NCI-H2227 (cell line): ENCODE measurements at regions not wholly inside any gene's neighbourhood (a gene's known extent, or its start where the extent isn't known, plus 50 kb on each side); places are given as distances from the start of the nearest gene placed in this dataset.

Source experiments
- DNase-seq: peaks from one replicate; lab custom pipeline; 2025; ENCODE audit not compliant: unreplicated experiment; lab: John Stamatoyannopoulos, UW

GRCh38 chr14:98288825-98289224, 983.2 kb downstream of the BCL11B start:
- no peak for DNase-seq

DNA sequence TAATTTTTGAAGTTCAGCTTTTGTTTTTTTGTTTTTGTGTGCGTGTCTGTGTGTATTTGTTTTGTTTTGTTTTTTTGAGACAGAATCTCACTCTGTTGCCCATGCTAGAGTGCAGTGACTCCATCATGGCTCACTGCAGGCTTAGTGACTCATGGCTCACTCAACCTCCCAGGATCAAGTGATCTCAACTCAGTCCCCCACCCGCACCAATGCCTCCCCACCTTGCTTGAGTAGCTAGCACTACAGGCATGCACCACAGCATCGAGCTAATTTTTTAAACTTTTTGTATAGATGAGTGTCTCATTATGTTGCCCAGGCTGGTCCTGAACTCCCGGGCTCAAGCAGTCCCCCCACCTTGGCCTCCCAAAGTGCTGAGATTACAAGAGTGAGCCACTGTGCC, 981.4 kb downstream of the BCL11B start:
- DNase-seq, result no peak

GRCh38 chr14:98292191-98292590, 979.8 kb downstream of the BCL11B start:
- no peak for DNase-seq

GRCh38 chr14:98293576-98293975, 978.4 kb downstream of the BCL11B start:
- DNase-seq, result no peak

GRCh38 chr14:98296895-98297294, 975.1 kb downstream of the BCL11B start:
- no peak for DNase-seq

- DNase-seq, result no peak
Observed at GRCh38 chr14:98297567-98297966, 974.4 kb downstream of the BCL11B start.

GRCh38 chr14:98298481-98299244, 973.3 kb downstream of the BCL11B start:
- no peak for DNase-seq

DNA sequence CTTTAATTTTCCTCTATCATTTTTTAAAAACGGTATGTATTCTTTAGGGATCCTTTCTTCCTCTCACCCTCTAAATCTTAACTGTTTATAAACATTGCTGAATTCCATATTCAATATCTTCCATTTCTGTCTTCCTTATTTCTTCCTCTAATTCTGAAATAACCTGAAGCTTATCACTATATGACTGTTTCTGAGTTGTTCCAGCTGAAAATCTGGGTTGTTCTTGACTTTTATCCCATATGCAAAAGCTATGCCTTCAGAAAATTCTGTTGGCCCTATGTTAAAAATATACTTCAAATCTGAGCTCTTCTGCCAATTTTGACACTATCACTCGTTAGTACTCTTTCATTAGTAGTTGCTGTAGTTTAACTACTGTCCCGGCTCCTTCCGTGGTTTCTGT, 970.3 kb downstream of the BCL11B start:
- no peak for DNase-seq

DNA sequence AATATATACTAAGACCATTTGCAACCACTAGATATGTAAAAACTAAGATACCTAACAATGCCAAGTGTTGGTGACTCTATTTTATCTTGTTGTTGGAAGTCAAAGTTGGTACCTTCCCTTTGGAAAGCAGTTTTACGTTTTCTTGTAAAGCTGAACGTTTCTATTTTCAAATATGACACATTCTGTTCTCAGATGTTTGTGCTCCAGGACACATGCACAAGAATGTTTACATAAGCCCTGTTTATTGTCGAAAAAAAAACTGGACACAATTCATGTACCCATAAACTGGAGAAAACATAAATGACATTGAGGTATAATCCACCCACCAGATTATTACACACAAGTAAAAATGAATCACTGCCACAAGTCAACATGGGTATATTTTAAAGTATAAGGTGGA, 967.4 kb downstream of the BCL11B start:
- no peak for DNase-seq

DNA sequence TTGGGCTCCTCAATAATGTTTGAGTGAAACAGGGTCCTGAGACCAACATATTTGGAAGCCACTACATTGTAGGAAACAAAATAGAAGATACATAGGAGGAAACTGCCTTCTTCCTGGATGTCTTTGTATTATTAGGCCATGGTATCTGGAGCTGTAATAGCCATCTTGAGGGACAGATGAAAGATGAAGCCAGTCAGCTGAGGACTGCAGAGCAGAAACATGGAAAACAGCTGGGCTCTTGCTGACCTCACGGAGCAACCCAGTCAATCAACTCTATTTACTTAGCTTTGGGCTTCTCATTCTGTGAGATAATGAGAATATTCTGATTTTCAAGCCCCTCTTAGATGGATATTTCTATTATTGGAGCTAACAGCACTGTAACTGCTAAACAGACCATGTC, 962.4 kb downstream of the BCL11B start:
- DNase-seq, result no peak

GRCh38 chr14:98312006-98312405, 960.0 kb downstream of the BCL11B start:
- DNase-seq, result no peak

- no peak for DNase-seq
Observed at GRCh38 chr14:98321841-98322240, 950.2 kb downstream of the BCL11B start.

- DNase-seq, result no peak
Observed at GRCh38 chr14:98323836-98324235, 948.2 kb downstream of the BCL11B start.

DNA sequence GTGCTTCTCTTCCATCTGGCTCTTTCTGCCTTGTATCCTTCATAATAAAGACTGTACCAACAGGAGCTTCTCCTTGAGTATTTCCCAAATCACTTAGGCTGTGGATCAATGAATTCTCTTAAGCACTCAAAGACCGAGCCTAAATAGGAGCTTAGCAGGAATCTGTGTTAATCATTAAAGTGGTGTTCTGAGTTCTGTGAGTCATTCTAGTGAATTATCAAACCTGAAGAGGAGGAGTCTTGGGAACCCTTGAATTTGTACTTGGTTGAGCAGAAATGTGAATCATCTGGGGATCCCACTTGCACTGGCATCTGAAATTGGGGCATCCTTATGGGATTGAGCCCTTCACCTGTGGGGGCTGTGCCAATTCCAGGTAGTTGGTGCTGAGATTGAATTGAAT, 946.2 kb downstream of the BCL11B start:
- no peak for DNase-seq

DNA sequence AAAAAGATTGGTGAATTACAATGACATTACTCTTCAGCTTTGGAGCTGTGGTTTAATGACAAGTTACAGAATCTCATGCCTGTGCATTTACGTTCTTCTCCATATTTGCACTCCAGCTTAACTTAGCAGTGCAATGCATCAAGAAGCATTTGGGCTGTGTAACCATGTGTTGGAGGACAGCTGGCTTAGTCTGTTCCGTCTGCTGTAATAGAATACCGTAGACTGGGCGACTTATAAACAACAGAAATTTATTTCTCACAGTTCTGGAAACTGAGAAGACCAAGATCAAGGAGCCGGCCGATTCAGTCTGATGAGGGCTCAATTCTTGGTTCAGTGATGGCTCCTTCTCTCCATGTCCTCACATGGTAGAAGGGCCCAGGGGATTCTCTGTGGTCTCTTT, 943.5 kb downstream of the BCL11B start:
- DNase-seq, result no peak

- no peak for DNase-seq
Observed at GRCh38 chr14:98334186-98334585, 937.8 kb downstream of the BCL11B start.

- no peak for DNase-seq
Observed at GRCh38 chr14:98341211-98341610, 930.8 kb downstream of the BCL11B start.

DNA sequence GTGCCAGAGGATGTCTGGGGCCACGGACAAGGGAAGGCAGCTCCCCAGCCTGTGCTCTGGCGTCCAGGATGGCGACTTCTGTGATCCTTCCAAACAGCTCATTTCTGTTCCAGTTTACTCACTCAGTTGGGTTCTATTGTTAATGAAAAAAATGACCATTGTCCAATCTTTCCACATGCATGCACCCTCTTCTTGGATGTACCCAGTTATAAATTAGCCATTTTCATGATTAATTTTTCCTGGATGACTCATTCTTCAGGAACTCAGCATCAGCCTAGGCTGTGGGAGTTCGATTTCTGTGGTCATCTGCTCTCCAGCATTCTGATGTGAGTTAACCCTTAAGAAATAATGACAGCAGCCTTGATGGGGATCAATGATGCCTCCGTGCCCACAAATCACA, 926.8 kb downstream of the BCL11B start:
- DNase-seq, result no peak

DNA sequence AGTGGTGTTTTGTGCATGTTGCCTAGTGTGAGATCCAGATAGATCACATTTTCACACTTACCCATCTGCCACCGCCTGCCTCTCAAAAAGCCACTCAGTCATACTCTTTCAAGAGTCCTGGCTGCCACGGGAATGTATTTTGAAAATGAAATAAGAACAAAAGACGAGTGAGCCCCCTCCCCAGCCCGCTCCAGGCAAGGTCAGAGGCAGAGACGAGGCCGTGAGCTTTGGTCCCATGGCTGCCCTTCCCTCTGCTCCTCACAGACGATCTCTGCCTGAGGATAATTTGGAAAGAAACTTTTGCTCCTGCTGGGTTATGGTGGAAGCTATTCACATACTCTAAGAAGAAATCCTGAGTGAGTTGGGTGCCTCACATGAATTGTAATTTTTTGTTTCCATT, 924.3 kb downstream of the BCL11B start:
- DNase-seq, result no peak

DNA sequence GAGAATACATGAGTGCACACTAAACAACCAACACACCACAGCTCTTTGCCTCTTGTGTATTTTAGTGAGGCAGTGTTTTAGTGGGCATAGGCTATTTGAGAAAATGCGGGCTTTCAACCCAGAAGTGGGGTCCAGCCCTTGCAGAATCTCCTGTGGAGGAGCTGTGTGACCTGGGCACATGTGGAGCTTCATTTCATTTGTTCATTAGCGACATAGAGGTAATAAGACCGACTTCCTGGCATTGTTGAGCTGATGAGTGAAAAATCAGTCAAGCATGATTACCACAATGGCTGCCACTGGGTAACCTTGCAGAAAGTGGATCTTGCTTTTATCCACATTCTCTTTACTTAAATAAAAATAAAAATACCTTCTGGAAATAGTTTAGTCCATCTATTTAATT, 923.5 kb downstream of the BCL11B start:
- no peak for DNase-seq

DNA sequence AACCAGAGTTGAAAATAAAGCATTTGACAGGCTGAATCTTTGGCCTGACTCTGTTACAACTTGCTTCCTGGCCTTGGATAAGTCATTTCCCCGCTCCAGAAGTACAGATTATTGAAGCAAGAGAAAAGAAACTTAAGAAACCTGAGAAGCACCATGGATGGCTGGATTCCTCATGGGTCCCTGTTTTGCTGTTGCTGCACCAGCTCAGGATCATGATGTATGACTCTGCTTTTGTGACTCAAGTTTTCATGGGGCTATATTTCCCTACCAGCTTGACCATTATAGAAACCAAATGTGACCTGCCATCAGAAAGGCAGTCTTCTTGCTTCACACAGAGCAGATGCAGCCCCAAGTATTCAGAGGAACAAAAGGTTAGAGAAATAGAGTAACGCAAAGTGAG, 921.8 kb downstream of the BCL11B start:
- DNase-seq, result no peak

- DNase-seq, result no peak
Observed at GRCh38 chr14:98364961-98365360, 907.0 kb downstream of the BCL11B start.

GRCh38 chr14:98366429-98366828, 905.6 kb downstream of the BCL11B start:
- DNase-seq, result no peak
